ENCODE measurements at regions not wholly inside any gene's neighbourhood (a gene's known extent, or its start where the extent isn't known, plus 50 kb on each side); places are given as distances from the start of the nearest gene placed in this dataset.

DNA sequence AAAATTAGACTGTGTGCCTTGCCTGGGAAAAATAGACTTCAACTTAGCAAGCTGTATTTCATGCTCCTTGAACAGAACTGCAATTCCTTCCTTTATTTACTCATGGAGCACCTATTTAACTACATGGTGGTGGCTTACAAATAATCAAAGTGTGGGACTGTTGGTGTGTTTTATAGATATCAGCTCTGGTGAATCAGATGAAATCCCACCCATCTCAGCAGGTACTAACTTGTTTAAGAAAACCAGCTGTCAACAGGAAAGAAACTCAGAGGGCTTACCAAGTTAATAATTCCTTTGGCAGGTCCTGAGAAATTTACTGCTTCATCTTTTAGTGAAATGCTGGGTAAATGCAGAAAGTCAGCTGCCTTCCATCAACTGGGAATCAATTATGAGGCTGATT, 830.6 kb downstream of the SLC4A3 start:
- Histone ChIP-seq H3K36me3 (no peaks in the 10 kb centered on the region), H3K9me3 (no peaks in the 10 kb centered on the region), H3K4me1 (replicated peaks) (no peaks in the 10 kb centered on the region), H3K27me3 (replicated peaks; ENCODE audit: insufficient read depth) (no peaks in the 10 kb centered on the region), H3K27ac (no peak overlapping the region), H3K4me3 (no peak overlapping the region)
- TF ChIP-seq POLR2A (IDR thresholded peaks at IDR 0.05): no peak
- intact Hi-C loops (cut with DNase I): no loop called here
- no peak for DNase-seq (ENCODE audit: low spot score)

DNA sequence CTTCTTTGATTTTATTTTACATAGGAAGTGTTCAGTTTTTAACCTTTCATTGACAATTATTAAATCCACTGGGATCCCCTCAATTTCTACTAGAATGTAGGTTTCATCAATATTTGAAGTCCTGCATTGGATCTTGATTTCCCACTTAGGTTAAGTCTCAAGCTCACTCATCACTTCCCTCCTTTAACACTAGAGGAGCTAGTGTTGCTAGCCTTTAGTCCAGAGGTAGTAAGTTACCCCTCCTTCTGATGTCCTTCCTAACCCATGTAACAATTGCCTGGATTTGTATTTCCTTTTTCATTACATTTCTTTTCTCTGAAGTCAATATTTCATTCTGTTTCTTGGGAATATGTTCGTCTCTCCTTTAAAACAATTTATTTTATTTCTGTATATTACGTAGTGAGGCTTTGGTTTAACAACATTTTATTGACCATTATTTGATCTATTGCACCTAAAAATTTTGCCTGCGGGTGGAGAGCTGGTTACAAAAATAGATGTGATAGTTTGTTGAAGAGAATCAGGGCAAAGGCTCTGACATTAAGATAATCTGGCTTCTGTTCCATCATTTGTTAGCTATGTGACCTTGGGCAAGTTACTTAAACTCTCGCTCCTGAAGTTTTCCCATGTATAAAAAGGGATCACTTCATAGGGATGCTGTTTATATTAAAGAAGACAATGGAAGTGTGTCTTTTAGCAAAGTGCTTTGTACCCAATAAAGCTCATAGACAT, 833.0 kb downstream of the SLC4A3 start:
- Histone ChIP-seq H3K27ac (no peak overlapping the region), H3K4me1 (replicated peaks) (no peaks in the 10 kb centered on the region)
- WGBS: 88% methylated on average over 4 of the region's 4 CpGs

DNA sequence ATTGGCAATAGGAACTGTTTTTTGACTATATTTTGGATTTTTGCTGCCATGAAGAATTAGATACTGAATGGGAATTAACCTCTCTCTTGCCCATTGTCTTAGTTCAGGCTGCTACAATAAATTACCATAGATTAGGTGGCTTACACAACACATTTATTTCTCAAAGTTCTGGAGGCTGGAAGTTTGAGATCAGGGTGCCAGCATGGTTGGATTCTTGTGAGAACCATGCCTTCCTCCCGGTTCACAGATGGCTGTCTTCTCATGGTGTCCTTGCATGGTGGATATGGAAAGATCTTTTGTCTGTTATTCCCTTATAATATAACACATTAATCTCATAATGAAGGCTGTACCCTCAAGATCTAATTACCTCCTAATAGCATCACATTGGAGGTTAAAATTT, 836.4 kb downstream of the SLC4A3 start:
- Histone ChIP-seq H3K27ac (no peak overlapping the region), H3K4me3 (no peak overlapping the region), H3K27me3 (replicated peaks; ENCODE audit: insufficient read depth) (no peaks in the 10 kb centered on the region), H3K4me1 (replicated peaks) (no peaks in the 10 kb centered on the region), H3K36me3 (no peaks in the 10 kb centered on the region), H3K9me3 (no peaks in the 10 kb centered on the region)
- TF ChIP-seq, protein P1, sequence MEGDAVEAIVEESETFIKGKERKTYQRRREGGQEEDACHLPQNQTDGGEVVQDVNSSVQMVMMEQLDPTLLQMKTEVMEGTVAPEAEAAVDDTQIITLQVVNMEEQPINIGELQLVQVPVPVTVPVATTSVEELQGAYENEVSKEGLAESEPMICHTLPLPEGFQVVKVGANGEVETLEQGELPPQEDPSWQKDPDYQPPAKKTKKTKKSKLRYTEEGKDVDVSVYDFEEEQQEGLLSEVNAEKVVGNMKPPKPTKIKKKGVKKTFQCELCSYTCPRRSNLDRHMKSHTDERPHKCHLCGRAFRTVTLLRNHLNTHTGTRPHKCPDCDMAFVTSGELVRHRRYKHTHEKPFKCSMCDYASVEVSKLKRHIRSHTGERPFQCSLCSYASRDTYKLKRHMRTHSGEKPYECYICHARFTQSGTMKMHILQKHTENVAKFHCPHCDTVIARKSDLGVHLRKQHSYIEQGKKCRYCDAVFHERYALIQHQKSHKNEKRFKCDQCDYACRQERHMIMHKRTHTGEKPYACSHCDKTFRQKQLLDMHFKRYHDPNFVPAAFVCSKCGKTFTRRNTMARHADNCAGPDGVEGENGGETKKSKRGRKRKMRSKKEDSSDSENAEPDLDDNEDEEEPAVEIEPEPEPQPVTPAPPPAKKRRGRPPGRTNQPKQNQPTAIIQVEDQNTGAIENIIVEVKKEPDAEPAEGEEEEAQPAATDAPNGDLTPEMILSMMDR (IDR thresholded peaks at IDR 0.05): no peak
- TF ChIP-seq POLR2A (IDR thresholded peaks at IDR 0.05): no peak
- no peak for TF ChIP-seq POLR2AphosphoS5 (IDR thresholded peaks at IDR 0.05)
- 76% methylated on average over 1 of the region's 1 CpG for WGBS
- no peak for DNase-seq (ENCODE audit: low spot score)
- intact Hi-C loops (cut with DNase I): no loop called here

More for the DNA sequence above, 833.0 kb downstream of the SLC4A3 start:
- Histone ChIP-seq H3K4me3 (no peak overlapping the region), H3K36me3 (no peaks in the 10 kb centered on the region), H3K27me3 (replicated peaks; ENCODE audit: insufficient read depth) (no peaks in the 10 kb centered on the region), H3K9me3 (no peaks in the 10 kb centered on the region)
- intact Hi-C loops (cut with DNase I): no loop called here
- TF ChIP-seq, protein P1 (IDR thresholded peaks at IDR 0.05): no peak
- TF ChIP-seq POLR2A (IDR thresholded peaks at IDR 0.05): no peak
- TF ChIP-seq POLR2AphosphoS5 (IDR thresholded peaks at IDR 0.05): no peak
- DNase-seq (ENCODE audit: low spot score): no peak

DNA sequence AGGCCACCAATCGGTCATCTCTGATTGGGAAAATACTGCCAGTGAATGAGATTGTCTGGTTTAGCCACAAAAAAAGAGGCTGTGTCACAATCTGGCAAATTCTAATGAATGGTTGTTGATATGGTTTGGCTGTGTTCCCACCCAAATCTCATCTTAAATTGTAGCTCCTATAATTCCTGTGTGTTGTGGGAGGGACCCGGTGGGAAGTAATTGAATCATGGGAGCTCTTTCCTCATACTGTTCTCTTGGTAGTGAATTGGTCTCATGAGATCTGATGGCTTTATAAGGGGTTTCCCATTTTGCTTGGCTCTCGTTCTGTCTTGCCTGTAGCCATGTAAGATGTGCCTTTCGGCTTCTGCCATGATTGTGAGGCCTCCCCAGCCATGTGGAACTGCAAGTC, 838.3 kb downstream of the SLC4A3 start:
- H3K9me3 ChIP-seq: no peaks in the 10 kb centered on the region
- H3K4me1 ChIP-seq (replicated peaks): no peaks in the 10 kb centered on the region
- no peak overlapping the region for H3K4me3 ChIP-seq
- H3K27me3 ChIP-seq (replicated peaks; ENCODE audit: insufficient read depth): no peaks in the 10 kb centered on the region
- no peak for DNase-seq (ENCODE audit: low spot score)
- intact Hi-C loops (cut with DNase I): no loop called here
- 75% methylated on average over 4 of the region's 4 CpGs for WGBS
- no peak overlapping the region for H3K27ac ChIP-seq
- no peaks in the 10 kb centered on the region for H3K36me3 ChIP-seq
- TF ChIP-seq POLR2AphosphoS5 (IDR thresholded peaks at IDR 0.05) (no peak), POLR2A (IDR thresholded peaks at IDR 0.05) (no peak)
- TF ChIP-seq, protein P1 (IDR thresholded peaks at IDR 0.05): no peak

DNA sequence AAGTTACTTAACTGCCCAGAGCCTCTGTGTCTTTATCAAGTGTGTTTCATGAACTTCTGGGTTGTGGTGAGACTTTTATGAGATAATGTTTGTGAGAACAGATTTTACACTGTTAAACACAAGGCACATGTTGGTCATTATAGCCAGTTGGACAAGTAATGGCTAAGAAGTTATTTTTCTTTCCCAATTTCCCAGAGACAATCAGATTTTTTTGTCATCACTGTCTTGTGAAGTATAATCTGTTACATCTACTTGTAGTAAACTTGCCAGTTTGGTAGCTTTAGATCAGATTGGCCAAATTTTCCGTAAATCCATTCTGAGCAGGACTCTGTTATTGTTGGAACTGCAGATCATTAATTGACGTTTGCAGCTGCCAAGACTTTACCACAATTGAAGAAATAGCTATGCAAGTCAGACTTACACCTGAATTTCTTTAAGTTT, 838.8 kb downstream of the SLC4A3 start:
- no peaks in the 10 kb centered on the region for H3K36me3 ChIP-seq
- H3K4me3 ChIP-seq: no peak overlapping the region
- no peak overlapping the region for H3K27ac ChIP-seq
- 7% methylated on average over 2 of the region's 2 CpGs for WGBS
- no peaks in the 10 kb centered on the region for H3K9me3 ChIP-seq
- H3K27me3 ChIP-seq (replicated peaks; ENCODE audit: insufficient read depth): no peaks in the 10 kb centered on the region
- no peak for DNase-seq (ENCODE audit: low spot score)
- H3K4me1 ChIP-seq (replicated peaks): no peaks in the 10 kb centered on the region
- intact Hi-C loops (cut with DNase I): no loop called here
- TF ChIP-seq POLR2AphosphoS5 (IDR thresholded peaks at IDR 0.05) (no peak), POLR2A (IDR thresholded peaks at IDR 0.05) (no peak)
- TF ChIP-seq, protein P1 (IDR thresholded peaks at IDR 0.05): no peak
